BE2C (cell line): ENCODE measurements at regions not wholly inside any gene's neighbourhood (a gene's known extent, or its start where the extent isn't known, plus 50 kb on each side); places are given as distances from the start of the nearest gene placed in this dataset.

Source experiments
- DNase-seq: peaks from one replicate; pipeline ENCODE4 v3.0.0-alpha.2; 2020
- H3K27me3 ChIP-seq: fragments of 250-450 bp; sonication (Bioruptor Pico); 2 replicates; pipeline ENCODE4 v1.5.1; 2020; ENCODE audit warnings: mild to moderate bottlenecking
- H3K36me3 ChIP-seq: fragments of 250-450 bp; sonication (Bioruptor Pico); 2 replicates; pipeline ENCODE4 v1.5.1; 2020; ENCODE audit warnings: mild to moderate bottlenecking
- H3K4me1 ChIP-seq: fragments of 250-450 bp; sonication (Bioruptor Pico); 2 replicates; pipeline ENCODE4 v1.5.1; 2020
- H3K4me3 ChIP-seq: 2 replicates; pipeline ENCODE4 v1.5.1; 2011; ENCODE audit warnings: low read depth, low read length
- H3K9me3 ChIP-seq: fragments of 250-450 bp; sonication (Bioruptor Pico); 2 replicates; pipeline ENCODE4 v1.5.1; 2020
- TF ChIP-seq, protein P1 (sequence below): IDR thresholded peaks from 2 replicates; pipeline ENCODE4 v1.5.1; 2012; ENCODE audit warnings: mild to moderate bottlenecking, low read depth, low read length

DNA sequence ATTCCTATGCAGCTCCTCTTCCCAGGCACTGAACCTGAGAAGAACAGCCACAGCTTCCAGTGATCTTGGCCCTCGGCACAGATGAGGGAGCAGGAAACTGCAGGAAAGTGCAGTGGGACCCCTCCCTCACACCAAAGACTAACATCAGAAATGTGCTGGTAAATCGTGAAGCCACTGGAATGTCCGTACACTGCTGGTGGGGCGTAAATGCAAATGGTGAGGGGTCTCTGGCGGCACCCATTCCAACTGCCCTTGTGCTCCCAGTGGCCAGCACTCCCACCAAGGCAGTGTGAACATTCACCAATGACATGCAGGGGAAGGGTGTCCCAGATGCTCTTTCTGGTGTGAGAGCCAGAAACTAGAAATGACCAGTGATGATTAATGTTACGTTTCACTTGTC, 574.0 kb downstream of the BRD1 start:
- no peaks in the 10 kb centered on the region for H3K36me3 ChIP-seq
- H3K9me3 ChIP-seq, result no peaks in the 10 kb centered on the region; the same call in 1 of the 2 replicates
- TF ChIP-seq, protein P1, sequence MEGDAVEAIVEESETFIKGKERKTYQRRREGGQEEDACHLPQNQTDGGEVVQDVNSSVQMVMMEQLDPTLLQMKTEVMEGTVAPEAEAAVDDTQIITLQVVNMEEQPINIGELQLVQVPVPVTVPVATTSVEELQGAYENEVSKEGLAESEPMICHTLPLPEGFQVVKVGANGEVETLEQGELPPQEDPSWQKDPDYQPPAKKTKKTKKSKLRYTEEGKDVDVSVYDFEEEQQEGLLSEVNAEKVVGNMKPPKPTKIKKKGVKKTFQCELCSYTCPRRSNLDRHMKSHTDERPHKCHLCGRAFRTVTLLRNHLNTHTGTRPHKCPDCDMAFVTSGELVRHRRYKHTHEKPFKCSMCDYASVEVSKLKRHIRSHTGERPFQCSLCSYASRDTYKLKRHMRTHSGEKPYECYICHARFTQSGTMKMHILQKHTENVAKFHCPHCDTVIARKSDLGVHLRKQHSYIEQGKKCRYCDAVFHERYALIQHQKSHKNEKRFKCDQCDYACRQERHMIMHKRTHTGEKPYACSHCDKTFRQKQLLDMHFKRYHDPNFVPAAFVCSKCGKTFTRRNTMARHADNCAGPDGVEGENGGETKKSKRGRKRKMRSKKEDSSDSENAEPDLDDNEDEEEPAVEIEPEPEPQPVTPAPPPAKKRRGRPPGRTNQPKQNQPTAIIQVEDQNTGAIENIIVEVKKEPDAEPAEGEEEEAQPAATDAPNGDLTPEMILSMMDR, result no peak
- DNase-seq, result no peak
- H3K4me1 ChIP-seq, result no peaks in the 10 kb centered on the region
- H3K4me3 ChIP-seq, result no peak overlapping the region
- H3K27me3 ChIP-seq, result no peaks in the 10 kb centered on the region

DNA sequence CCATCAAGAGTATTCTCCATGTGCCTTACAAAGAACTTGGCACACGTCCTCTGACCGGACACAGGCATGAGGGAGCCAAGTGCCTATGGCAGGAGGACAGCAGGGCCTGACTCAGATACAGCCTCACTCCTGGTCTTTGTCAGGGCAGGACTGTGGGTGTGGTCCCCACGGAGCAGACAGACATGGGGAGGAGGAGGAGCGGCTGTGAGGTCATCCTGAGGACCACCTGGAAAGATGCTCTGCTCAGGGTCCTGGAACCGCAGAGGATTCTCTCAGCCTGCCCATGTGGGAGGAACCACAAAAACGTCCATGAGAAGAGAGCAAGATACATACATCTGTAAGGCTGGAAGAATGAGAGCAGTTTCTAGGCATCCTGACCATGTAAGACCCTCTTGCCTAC, 576.3 kb downstream of the BRD1 start:
- Histone ChIP-seq H3K9me3 (no peaks in the 10 kb centered on the region; the same call in 1 of the 2 replicates), H3K4me1 (no peaks in the 10 kb centered on the region), H3K36me3 (no peaks in the 10 kb centered on the region), H3K4me3 (no peak overlapping the region), H3K27me3 (no peaks in the 10 kb centered on the region)
- DNase-seq, result no peak
- TF ChIP-seq, protein P1, result no peak

DNA sequence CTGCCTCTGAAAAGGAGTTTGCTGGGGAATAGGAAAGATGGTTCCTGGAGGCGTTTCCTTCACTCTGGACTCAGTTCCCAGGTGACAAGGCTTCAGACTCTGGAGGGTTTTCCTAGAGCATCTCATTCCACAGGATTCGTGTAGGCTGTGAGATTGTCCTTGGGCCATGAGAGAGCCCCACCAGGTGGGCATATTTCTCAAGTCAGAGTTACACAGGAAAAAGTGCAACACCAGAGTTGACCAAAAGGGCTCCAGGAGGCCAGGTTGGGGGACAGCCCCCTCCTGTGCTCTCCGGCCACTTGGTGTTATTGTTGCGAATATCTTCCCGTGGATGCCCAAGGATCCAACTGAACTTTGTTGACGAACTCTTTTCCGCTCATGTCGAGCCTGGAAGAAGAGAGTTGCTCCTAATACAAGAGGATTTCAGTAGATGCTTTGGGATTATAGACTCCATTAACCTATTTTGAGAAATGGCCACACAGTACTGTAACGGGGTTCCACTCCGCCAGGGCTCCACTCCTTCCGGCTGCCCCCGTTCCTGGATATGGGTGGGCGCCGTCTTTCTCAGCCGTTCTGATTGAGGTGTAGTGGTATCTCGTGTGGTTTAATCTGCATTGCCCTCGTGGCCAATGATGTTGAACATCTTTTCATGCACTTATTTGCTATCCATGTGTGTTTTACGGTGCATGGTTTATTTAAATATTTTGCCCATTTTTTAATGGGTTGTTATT, 580.3 kb downstream of the BRD1 start:
- Histone ChIP-seq H3K4me1 (no peaks in the 10 kb centered on the region), H3K4me3 (no peak overlapping the region), H3K27me3 (no peaks in the 10 kb centered on the region), H3K36me3 (no peaks in the 10 kb centered on the region), H3K9me3 (no peaks in the 10 kb centered on the region)
- TF ChIP-seq, protein P1, result no peak
- no peak for DNase-seq

DNA sequence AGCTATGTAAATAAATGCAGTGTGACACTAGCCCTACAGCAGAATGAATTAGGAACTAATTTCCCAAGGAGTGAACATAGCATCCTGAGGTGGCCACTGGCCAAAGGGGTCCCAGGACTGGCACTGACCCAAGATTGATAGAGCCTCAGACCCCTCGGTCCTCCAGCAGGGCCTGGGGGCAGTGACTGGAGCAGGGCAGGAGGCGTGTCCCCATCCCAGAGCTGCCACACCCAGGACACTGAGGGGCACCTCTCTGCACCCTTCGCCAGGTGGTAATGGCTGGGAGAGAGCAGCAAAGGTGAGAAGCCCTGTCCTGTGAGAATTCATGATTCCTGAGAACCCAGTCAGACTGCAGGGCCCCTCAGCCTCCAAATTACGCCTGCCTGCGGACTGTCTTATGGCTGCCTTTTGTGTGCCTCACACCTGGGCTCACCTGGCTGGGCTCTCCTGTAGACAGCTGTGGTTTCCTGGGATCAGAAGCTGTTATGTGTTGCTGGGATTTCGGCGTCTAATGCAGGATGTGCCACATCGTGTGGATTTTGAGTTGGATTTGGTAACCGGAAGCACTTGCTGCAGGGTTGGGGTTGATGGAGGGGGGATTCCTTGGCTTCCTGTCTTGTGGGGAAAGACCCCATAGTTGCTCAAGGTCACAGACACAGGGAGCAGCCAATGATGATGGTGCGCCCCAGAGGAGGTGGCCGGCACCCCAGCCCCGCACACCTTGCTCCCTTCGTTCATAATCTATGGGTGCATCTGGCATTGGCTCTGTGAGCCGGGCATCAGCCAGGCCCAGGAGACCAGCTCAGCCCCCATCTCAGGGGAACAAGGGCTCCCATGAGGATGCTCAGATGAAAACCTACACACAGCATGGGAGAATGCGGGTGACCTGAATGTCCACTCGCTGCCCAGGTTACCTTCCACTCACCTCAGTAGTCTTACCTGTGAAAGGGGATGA, 582.9 kb downstream of the BRD1 start:
- DNase-seq, result no peak
- H3K9me3 ChIP-seq, result no peaks in the 10 kb centered on the region
- no peaks in the 10 kb centered on the region for H3K27me3 ChIP-seq
- H3K36me3 ChIP-seq, result no peaks in the 10 kb centered on the region
- TF ChIP-seq, protein P1, result no peak
- H3K4me3 ChIP-seq, result no peak overlapping the region
- H3K4me1 ChIP-seq, result no peaks in the 10 kb centered on the region

- no peaks in the 10 kb centered on the region for H3K9me3 ChIP-seq
- no peaks in the 10 kb centered on the region for H3K4me1 ChIP-seq
- H3K4me3 ChIP-seq, result no peak overlapping the region
- no peak for DNase-seq
- TF ChIP-seq, protein P1, result no peak
- H3K27me3 ChIP-seq, result no peaks in the 10 kb centered on the region
- no peaks in the 10 kb centered on the region for H3K36me3 ChIP-seq
Measured at GRCh38 chr22:49243965-49244364, 583.7 kb downstream of the BRD1 start.
